ENCODE measurements at regions not wholly inside any gene's neighbourhood (a gene's known extent, or its start where the extent isn't known, plus 50 kb on each side); places are given as distances from the start of the nearest gene placed in this dataset.
"Not testable (repeated sequence)": the region's sequence is repeated elsewhere in the genome, so short reads cannot be mapped to it uniquely, and the experiment has no call there.

GRCh38 chr3:159047361-159047760, 245.5 kb downstream of the MFSD1 start:
- no peak for DNase-seq

GRCh38 chr3:159052494-159052893, 250.6 kb downstream of the MFSD1 start:
- not testable (repeated sequence) for DNase-seq

GRCh38 chr3:159057621-159058020, 255.8 kb downstream of the MFSD1 start:
- DNase-seq = no peak

GRCh38 chr3:159058859-159059258, 257.0 kb downstream of the MFSD1 start:
- no peak for DNase-seq

GRCh38 chr3:159059395-159059794, 257.5 kb downstream of the MFSD1 start:
- DNase-seq = no peak

- DNase-seq = no peak
Observed at GRCh38 chr3:159062734-159063410, 261.0 kb downstream of the MFSD1 start.

GRCh38 chr3:159069091-159069490, 267.2 kb downstream of the MFSD1 start, which contains the start of gene IQCJ:
Gene IQCJ (plus strand): TSS chr3:159069319.
- DNase-seq = no peak

- DNase-seq = no peak
Observed at GRCh38 chr3:159069866-159070425, 268.1 kb downstream of the MFSD1 start.

GRCh38 chr3:159074756-159075701, 273.2 kb downstream of the MFSD1 start:
- DNase-seq = no peak

GRCh38 chr3:159077860-159078259, 276.0 kb downstream of the MFSD1 start:
- DNase-seq = no peak

- DNase-seq = no peak
Observed at GRCh38 chr3:159080256-159080655, 278.4 kb downstream of the MFSD1 start.

GRCh38 chr3:159080821-159081220, 279.0 kb downstream of the MFSD1 start:
- DNase-seq = no peak

- DNase-seq = no peak
Observed at GRCh38 chr3:159082519-159082918, 280.7 kb downstream of the MFSD1 start.

GRCh38 chr3:159091936-159092335, 290.1 kb downstream of the MFSD1 start:
- no peak for DNase-seq

- no peak for DNase-seq
Observed at GRCh38 chr3:159102001-159102400, 300.1 kb downstream of the MFSD1 start.

- DNase-seq = no peak
Observed at GRCh38 chr3:159112724-159113123, 310.9 kb downstream of the MFSD1 start.

- no peak for DNase-seq
Observed at GRCh38 chr3:159113221-159113875, 311.5 kb downstream of the MFSD1 start.

- no peak for DNase-seq
Observed at GRCh38 chr3:159114582-159114981, 312.7 kb downstream of the MFSD1 start.

GRCh38 chr3:159123877-159124276, 322.0 kb downstream of the MFSD1 start:
- DNase-seq = no peak

- DNase-seq = no peak
Observed at GRCh38 chr3:159126261-159127020, 324.6 kb downstream of the MFSD1 start.

- DNase-seq = no peak
Observed at GRCh38 chr3:159127021-159127392, 325.2 kb downstream of the MFSD1 start.

GRCh38 chr3:159128628-159129027, 326.8 kb downstream of the MFSD1 start:
- no peak for DNase-seq
